NCI-H345 (cell line): ENCODE measurements at regions not wholly inside any gene's neighbourhood (a gene's known extent, or its start where the extent isn't known, plus 50 kb on each side); places are given as distances from the start of the nearest gene placed in this dataset.
"Not testable (repeated sequence)": the region's sequence is repeated elsewhere in the genome, so short reads cannot be mapped to it uniquely, and the experiment has no call there.

ENCODE experiments used
- DNase-seq: peaks from one replicate; lab custom pipeline; 2025; lab: John Stamatoyannopoulos, UW

DNA sequence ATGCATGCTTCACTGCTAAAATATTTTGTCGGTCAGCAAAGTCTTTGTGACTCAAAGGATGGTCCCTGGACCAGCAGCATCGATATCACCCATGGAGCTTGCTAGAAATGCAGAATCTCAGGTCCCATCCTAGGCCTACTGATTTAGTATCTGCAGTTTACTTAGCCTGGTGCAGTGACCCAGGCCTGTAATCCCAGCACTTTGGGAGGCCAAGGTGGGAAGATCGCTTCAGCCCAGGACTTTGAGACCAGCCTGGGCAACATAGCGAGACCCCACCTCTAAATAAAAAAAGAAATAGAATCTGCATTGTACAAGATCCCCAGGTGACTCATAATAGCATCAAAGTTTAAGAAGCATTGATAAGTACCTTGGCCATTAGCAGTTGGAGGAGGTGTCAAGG is 248.7 kb downstream of the CD83 start:
- no peak for DNase-seq

- DNase-seq, result no peak
Measured at GRCh38 chr6:14366872-14367271, 249.3 kb downstream of the CD83 start.

- DNase-seq, result no peak
Measured at GRCh38 chr6:14367296-14367695, 249.7 kb downstream of the CD83 start.

DNA sequence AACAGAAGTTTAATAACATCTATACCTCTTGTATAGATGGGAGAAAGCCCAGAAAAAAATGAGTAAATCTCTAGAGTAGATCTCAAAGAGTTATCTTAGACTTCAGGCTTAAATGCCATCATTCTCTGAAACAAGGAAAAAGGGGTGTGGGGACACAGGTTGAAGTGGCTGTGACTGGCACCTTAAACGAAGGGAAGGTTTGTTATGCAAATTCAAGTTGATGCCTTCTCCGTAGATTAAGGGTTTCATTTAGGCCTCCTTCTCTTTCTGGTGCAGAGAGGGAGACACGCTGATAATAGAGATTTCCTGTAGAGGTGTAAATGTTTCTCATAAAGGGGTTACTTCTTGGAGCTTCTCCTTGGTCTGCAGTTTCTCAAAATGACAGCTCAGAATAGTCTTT is 252.1 kb downstream of the CD83 start:
- DNase-seq, result no peak

- DNase-seq, result no peak
Measured at GRCh38 chr6:14371530-14371929, 254.0 kb downstream of the CD83 start.

GRCh38 chr6:14372734-14373489 is 255.3 kb downstream of the CD83 start:
- no peak for DNase-seq

GRCh38 chr6:14373648-14374437 is 256.3 kb downstream of the CD83 start:
- no peak for DNase-seq

DNA sequence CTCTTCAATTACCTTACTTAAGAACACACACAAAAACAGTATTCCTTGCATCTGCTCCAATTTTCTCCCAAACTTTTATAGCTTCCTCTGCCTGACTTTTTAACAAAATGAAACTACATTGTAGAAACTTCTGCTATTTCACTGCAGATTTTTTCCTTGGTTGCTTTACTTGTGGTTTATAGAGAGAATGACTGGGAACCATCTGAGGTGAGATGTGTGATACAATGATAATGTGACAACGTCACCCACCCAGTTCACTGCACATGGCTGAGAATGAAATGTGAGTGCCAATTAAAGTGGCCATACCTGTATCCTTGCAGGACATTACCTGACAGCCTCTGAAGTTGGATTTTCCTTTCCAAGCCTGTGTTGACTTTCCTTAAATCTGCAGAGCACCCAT is 258.4 kb downstream of the CD83 start:
- no peak for DNase-seq

DNA sequence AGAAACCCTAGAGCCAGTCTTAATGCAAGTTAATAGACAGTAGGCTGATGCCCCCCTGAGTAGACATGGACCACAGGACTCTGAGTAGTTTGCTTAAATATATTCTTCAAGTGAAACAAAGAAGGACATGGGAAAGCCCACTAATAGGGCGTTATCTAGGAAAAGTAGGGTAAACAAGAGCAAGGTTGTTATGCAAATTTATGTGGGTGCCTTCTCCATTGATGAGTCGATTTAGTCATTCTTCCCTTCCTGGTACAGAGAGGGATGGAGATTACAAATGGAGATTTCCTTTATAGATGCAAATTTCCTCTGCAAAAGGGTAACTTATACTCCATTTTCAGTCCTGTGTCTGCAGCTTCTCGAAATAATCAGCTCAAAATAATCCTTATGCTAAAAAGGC is 262.0 kb downstream of the CD83 start:
- DNase-seq, result no peak

GRCh38 chr6:14380086-14380820 is 262.7 kb downstream of the CD83 start:
- peak; percentile 23 for DNase-seq

DNA sequence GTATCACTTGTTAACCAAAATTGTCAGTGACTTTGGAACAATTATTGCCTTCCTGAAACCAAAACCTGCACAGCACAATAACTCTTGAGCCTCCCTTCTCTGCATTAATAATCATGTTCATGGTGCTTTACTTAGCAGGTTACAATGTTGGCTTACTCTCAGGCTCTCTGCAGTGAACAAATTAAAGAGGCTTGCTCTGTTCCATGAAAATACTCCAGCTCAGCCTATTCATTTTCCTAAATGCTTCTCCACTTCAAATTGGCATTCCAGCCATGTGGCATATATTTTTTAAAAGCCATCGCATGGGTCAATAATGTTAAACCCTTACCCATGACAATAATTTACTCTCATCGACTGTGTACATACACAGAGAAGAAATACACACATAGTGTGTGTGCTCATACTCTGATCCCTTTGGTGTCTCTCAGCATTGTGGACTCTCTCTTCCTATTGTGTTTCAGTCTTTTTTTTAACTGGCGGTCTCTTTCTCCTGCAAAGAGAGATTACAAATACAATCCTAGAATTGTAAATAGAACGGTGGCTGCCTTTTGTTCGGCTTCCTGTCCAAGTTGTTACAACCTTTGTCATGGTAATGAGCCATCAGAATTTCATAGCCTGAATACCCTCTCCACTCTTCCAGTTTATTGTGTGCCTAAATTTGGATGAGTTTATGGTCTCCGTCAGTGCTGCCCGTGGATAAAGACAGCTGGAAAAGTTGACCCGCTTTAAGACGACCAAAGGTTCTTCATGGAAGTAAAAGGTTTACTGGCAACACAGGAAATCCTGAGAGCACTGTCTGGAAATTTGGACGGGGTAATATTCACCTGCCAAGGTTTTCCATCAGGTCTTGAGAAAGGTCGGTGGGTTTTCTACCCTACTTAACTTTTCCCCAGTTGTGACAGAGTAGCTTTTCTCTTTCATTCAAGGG is 263.6 kb downstream of the CD83 start:
- peak; percentile 80 for DNase-seq

- DNase-seq, result peak; percentile 18
Measured at GRCh38 chr6:14381829-14382677, 264.5 kb downstream of the CD83 start.

DNA sequence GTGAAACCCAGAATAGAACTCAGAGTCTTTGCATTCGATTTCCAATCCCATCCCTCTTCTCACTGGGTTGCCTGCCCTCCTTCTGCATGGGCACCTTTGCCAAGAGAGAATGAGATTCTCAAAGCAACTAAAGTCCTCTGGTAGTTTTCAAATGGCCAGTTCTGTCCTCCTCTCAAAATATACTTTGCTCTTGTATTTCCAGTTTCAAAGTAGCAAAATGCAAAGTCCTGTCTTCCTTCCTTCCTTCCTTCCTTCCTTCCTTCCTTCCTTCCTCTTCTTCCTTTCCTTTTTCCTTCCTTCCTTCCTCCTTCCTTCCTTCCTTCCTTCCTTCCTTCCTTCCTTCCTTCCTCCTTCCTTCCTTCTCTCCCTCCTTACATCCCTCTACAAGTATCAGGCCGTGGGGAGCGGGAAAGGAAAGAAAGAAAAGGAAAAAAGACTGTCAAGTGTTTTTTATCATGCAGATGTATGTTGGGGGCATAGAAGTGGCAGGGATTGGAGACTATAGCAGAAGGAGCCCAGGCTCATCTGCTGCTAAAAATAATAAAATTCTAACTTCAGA is 265.2 kb downstream of the CD83 start:
- DNase-seq, result no peak

GRCh38 chr6:14383393-14384174 is 266.0 kb downstream of the CD83 start:
- DNase-seq, result no peak

GRCh38 chr6:14384175-14384949 is 266.8 kb downstream of the CD83 start:
- DNase-seq, result peak; percentile 2

DNA sequence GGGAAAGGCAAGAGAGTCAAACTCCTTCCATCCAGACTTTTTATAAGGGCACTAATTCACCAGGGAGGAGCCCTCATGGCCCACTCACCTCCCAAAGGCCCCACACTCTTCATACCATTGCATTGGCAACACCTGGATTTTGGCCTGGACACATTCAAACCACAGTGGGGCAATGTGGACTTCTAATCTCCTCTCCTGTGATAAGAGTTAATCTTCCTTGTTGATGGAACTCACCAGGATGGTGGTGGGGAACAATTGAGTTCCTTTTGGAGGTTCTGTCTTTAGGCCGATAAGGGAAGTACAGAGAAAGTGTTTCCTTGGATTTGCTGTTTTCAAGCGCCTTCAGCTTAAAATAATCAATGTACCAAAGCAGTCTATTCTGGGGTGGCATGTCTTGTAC is 268.7 kb downstream of the CD83 start:
- DNase-seq, result no peak

DNA sequence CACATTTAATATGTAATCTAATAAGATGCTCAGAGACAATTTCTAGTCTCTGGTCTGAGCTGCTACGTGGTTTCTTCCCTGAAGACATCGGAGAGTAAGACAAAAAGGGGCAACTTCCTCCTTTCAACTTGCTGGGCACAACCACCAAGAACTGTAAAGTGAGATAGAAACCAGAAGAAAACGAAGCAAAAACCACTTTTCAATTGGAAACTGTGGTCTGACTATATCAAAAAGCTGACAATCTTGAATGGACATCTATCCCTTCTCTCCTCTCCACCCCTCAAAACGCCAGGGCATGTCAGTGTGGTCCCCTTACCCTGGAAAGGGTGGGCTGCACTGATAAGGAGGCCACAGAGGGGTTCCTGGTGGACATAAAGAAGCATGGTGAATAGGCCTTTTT is 269.1 kb downstream of the CD83 start:
- DNase-seq, result no peak

GRCh38 chr6:14388371-14388770 is 270.8 kb downstream of the CD83 start:
- no peak for DNase-seq

DNA sequence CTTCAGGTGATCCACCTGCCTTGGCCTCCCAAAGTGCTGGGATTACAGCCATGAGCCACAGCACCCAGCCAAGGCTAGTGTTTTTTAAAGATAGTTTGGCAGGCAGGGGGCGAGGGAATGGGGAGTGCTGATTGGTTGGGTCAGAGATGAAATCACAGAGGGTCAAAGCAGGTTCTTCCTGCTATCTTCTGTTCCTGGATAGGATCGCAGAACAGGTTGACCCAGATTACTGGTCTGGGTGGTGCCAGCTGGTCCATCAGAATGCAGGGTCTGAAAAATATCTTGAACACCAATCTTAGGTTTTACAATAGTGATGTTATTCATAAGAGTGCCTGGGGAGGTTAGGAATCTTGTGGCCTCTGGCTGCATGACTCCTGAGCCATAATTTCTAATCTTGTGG is 272.2 kb downstream of the CD83 start:
- DNase-seq, result not testable (repeated sequence)
